HG02759 (cell line): ENCODE measurements at regions not wholly inside any gene's neighbourhood (a gene's known extent, or its start where the extent isn't known, plus 50 kb on each side); places are given as distances from the start of the nearest gene placed in this dataset.

Source experiments
- ATAC-seq: cut with Tn5 transposase; IDR thresholded peaks from one replicate; pipeline ENCODE4 v1.9.1; 2021; ENCODE audit warnings: mild to moderate bottlenecking, moderate library complexity; ENCODE audit not compliant: unreplicated experiment

- ATAC-seq, result no peak
These were observed 254.0 kb downstream of the ANAPC1 start for GRCh38 chr2:111629983-111630382.

- no peak for ATAC-seq
These were observed 251.3 kb downstream of the ANAPC1 start for GRCh38 chr2:111632661-111633060.

GRCh38 chr2:111633189-111633588 is 250.8 kb downstream of the ANAPC1 start:
- ATAC-seq, result no peak

- no peak for ATAC-seq
These were observed 250.3 kb downstream of the ANAPC1 start for GRCh38 chr2:111633643-111634042.

GRCh38 chr2:111634050-111634794 is 249.8 kb downstream of the ANAPC1 start:
- ATAC-seq, result no peak

GRCh38 chr2:111634995-111635538 is 248.9 kb downstream of the ANAPC1 start:
- ATAC-seq, result no peak

- no peak for ATAC-seq
These were observed 247.1 kb downstream of the ANAPC1 start for GRCh38 chr2:111636905-111637304.

- no peak for ATAC-seq
These were observed 245.6 kb downstream of the ANAPC1 start for GRCh38 chr2:111638274-111638877.

GRCh38 chr2:111640480-111640879 is 243.5 kb downstream of the ANAPC1 start:
- no peak for ATAC-seq

GRCh38 chr2:111642586-111643327 is 241.2 kb downstream of the ANAPC1 start:
- ATAC-seq, result no peak

GRCh38 chr2:111643759-111644158 is 240.2 kb downstream of the ANAPC1 start:
- no peak for ATAC-seq

- ATAC-seq, result no peak
These were observed 236.6 kb downstream of the ANAPC1 start for GRCh38 chr2:111647359-111647758.

GRCh38 chr2:111652038-111652437 is 232.0 kb downstream of the ANAPC1 start:
- ATAC-seq, result peak; percentile 60

GRCh38 chr2:111652681-111653080 is 231.3 kb downstream of the ANAPC1 start:
- ATAC-seq, result no peak

- no peak for ATAC-seq
These were observed 230.8 kb downstream of the ANAPC1 start for GRCh38 chr2:111653103-111653624.

- no peak for ATAC-seq
These were observed 230.1 kb downstream of the ANAPC1 start for GRCh38 chr2:111653913-111654312.

GRCh38 chr2:111654829-111655228 is 229.2 kb downstream of the ANAPC1 start:
- no peak for ATAC-seq

GRCh38 chr2:111656436-111656835 is 227.6 kb downstream of the ANAPC1 start:
- ATAC-seq, result no peak

GRCh38 chr2:111656894-111657293 is 227.1 kb downstream of the ANAPC1 start:
- ATAC-seq, result no peak

- no peak for ATAC-seq
These were observed 226.5 kb downstream of the ANAPC1 start for GRCh38 chr2:111657351-111657975.
